ENCODE measurements at regions not wholly inside any gene's neighbourhood (a gene's known extent, or its start where the extent isn't known, plus 50 kb on each side); places are given as distances from the start of the nearest gene placed in this dataset.
"Not testable (repeated sequence)": the region's sequence is repeated elsewhere in the genome, so short reads cannot be mapped to it uniquely, and the experiment has no call there.

DNA sequence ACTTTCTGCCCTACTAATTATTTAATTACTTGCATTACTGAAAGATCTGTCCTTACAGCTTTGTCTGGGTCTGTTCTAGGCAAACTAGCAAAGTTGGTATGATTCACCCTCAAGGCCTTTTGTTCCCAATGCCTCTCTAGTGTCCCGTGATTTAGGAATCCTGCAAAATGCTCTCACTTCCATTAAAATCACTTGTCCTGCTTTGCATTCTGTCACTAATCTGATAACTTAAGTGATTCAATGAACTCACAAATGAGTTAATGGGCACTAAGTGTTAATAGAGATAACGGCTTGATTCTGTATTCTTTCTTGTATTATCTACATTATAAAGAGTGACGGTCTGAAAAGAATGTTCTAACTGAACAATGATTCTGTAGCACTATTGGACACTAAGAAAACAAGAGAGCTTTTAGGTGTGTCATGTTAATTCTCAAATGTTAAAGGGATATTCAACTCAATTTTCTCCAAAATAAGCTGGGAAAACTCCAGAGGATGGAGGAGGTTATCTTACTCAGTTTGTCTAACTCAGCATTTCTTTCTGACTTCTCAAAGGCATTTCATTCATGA lies 697.3 kb downstream of the CETN3 start:
- no peak for DNase-seq

GRCh38 chr5:89711526-89711925 lies 698.0 kb downstream of the CETN3 start:
- DNase-seq, result no peak

GRCh38 chr5:89710006-89710405 lies 699.5 kb downstream of the CETN3 start:
- no peak for DNase-seq

DNA sequence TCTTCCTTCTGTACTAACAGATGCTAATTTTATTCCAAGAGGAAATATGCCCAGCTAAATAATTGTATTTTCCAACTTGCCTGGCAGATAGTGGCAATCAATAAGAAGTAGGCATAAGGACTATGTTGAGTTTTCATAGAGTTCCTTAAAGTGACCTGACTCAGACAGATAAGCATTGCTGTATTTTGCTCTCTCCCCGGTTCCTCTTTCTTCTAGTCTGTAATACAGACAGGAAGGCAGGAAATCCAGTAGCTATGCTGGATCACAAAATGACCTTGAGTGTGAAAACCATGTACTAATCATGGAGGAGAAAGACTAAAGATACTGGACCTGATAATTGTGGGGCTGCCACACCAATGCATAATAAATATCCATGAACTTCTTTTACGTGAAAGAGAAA lies 701.7 kb downstream of the CETN3 start:
- no peak for DNase-seq

DNA sequence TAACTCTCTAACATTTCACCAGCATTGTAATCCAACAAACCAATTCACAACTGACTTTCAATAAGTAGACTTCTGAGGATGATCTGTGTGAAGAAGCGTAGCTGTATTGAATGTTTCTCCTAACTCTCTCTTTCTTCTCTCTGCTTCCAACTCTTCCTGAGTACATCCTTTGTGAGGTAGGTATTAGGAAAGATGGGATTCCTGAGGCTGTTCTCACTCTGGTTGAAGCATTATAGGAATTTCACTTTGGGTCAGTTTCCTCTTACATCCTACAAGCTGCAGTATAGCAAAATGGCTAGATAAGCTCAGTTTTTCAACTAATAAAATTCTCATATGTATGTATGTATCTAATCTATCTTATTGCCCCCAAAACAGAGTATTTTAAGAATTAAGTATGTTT lies 702.8 kb downstream of the CETN3 start:
- DNase-seq, result no peak

- DNase-seq, result no peak
These were observed 705.7 kb downstream of the CETN3 start for GRCh38 chr5:89703817-89704216.

GRCh38 chr5:89698028-89698427 lies 711.5 kb downstream of the CETN3 start:
- DNase-seq, result no peak

- no peak for DNase-seq
These were observed 712.0 kb downstream of the CETN3 start for GRCh38 chr5:89697581-89697980.

- no peak for DNase-seq
These were observed 714.2 kb downstream of the CETN3 start for GRCh38 chr5:89695371-89695770.

DNA sequence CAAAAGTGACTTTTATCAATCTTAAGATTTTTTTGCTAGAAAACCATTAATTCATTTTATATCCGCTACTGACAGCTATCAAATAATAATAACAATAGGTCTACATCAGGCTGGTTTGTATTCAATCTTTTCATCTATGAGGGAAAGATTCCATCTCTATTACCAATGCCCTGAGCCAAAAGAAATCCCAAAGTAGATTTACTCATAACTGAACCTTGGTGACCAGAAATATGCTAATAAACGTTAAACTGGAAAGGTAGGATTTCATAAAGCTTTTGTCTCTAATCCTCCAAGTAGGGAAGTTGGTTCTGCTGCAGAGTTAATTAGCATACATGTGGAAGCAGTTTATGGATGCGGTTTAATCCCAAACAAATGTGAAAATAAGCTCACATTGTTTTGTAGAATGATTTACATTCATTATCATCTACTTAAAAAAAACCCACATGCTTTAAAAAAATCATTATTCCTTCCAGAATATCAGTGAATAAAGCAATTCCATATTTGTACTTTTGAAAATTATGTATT lies 715.5 kb downstream of the CETN3 start:
- DNase-seq, result no peak

DNA sequence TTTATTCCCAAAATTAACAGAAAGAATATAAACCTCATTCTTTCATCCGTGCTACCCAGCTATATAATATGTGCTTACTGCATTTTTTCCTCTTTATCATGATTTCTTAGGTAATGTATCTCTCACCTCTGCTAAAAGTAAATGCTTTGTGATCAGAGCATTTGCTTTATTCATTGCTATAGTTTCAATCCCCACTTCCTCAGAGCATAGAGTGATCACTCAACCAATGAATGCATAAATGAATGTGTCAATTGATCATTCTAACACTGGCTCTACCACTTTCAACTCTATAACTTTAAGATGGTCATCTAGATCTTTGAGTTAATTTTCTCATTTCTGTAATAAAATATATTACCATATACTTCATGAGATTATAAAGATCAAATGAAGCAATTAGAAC lies 719.2 kb downstream of the CETN3 start:
- DNase-seq, result no peak

DNA sequence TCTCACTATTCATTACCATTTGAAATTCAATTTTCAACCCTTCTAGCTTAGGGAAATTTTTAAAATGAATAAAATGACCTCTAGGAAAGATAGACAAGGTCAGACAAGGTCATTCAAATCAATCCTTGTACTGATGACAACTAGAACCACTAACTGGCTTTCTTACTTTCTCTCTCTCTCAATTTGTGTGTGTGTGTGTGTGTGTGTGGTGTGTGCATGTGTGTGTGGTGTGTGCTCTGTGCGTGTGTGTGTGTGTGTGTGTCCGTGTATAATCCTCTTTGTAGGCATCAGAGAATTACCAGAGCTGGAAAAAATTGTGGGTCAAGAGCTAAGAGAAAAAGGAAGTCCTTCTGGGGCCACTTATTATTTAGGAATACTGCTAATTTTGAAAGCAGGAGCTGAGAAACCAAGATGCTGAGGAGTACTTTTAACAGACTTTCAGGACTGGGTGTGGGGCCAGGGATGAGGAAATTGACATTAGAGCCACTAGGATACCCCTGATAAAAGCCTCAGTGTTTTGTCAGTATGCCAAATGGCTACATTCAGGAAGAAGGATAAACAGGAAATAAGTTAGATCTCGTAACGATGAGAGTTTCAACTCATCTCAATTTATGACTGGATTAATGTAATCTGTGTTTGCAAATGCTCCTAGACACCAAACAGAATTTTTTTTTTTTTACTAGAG lies 723.3 kb downstream of the CETN3 start:
- no peak for DNase-seq

- no peak for DNase-seq
These were observed 732.9 kb downstream of the CETN3 start for GRCh38 chr5:89676634-89677033.

DNA sequence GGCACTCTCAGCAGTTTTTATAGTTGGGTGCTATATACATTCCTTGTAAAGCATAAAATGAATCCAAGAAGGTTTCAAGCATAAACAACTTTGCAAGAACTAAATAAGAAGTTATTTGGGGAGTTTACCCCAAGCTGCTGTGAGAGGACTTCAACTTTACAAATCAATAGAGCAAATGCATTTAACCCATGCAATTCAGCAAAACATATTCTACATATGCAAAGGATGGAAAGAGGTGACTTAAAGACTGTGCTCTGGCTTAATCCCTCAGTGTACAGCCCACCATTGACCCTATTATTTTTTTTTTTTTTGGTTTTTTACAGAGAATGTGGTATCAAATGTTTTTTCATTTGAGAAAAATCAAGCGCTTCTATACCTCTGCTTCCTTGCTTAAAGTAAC lies 736.5 kb downstream of the CETN3 start:
- DNase-seq, result no peak

DNA sequence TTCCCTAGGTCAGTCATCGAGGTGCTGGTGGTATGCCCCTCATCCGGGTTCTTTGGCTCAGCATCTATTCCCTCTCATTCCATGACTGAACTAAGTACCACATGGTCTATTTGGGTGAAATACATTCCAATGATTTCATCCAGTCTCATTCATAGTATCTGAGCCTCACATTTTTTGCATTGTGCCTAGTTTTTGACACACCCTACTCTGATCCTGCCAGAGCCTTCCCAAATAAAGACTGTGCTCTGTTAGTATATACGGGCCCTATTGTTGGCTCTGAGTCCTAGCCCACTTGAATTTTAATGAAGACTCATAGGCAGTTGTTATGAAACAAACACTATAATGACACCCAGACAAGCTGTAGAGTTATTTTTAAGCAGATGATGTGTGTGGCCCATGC lies 740.7 kb downstream of the CETN3 start:
- no peak for DNase-seq

GRCh38 chr5:89662499-89662898 lies 747.1 kb downstream of the CETN3 start:
- no peak for DNase-seq

DNA sequence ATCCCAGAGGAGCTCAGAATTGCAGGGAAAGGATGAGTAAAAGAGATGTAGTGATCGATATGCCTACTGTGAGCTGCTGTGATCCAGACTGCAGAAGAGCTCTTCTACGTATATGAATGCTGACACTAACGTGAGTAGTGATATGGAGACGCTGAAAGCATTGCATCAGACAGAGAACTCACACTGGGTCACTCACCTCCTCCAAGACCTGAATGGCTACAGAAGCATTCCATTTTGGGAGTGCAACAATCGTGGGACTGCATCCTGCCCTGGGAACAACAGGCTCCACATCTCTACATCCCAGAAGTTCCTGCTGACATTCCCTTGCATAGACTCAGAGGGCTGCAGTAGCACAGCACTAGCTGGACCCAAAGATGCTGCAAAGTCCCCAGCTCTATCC lies 755.9 kb upstream of the MEF2C start:
- DNase-seq, result no peak

DNA sequence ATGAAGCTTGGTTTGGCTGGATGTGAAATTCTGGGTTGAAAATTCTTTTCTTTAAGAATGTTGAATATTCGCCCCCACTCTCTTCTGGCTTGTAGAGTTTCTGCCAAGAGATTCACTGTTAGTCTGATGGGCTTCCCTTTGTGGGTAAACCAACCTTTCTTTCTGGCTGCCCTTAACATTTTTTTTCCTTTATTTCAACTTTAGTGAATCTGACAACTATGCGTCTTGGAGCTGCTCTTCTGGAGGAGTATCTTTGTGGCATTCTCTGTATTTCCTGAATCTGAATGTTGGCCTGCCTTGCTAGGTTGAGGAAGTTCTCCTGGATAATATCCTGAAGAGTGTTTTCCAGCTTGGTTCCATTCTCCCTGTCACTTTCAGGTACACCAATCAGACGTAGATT lies 751.2 kb upstream of the MEF2C start:
- DNase-seq, result not testable (repeated sequence)

- DNase-seq, result not testable (repeated sequence)
These were observed 747.1 kb upstream of the MEF2C start for GRCh38 chr5:89630064-89630463.

DNA sequence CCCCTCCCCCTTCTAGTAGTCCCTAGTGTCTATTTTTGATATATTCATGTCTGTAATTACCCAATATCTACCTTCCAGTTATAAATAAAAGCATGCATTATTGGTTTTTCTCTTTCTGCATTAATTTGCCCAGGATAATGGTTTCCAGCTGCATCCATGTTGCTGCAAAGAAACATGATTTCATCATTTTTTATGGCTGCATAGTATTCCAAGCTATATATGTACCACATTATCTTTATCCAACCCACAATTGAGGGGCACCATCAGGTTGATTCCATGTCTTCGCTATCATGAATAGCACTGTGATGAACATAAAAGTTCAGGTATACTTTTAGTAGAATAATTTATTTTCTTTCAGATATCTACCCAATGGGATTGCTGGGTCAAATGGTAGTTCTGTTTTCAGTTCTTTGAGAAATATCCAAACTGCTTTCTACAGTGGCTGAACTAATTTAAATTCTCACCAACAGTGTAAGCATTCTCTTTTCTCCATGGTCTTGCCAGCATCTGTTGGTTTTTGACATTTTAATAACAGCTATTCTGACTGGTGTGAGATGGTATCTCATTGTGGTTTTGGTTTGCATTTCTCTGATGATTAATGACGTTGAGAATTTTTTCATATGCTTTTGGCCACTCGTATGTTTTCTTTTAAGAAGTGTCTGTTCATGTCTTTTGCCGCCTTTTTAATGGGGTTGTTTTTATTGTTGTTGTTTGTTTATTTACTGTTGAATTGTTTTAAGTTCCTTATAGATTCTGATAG lies 746.1 kb upstream of the MEF2C start:
- DNase-seq, result no peak

- no peak for DNase-seq
These were observed 733.0 kb upstream of the MEF2C start for GRCh38 chr5:89615839-89616518.

GRCh38 chr5:89613222-89613956 lies 730.4 kb upstream of the MEF2C start:
- DNase-seq, result no peak
